ENCODE measurements at regions not wholly inside any gene's neighbourhood (a gene's known extent, or its start where the extent isn't known, plus 50 kb on each side); places are given as distances from the start of the nearest gene placed in this dataset.

- H4K5ac ChIP-seq (ENCODE audit: low read depth, low read length): no peak overlapping the region
- no peak for ATAC-seq (ENCODE audit: low read depth)
- no peak overlapping the region for H3K4me2 ChIP-seq (ENCODE audit: low read depth, low read length)
- H3K4me1 ChIP-seq (ENCODE audit: control insufficient read depth, insufficient read depth, low read length): no peaks in the 10 kb centered on the region
- no peak overlapping the region for H2AK9ac ChIP-seq (replicated peaks; ENCODE audit: low read depth, low read length, poor library complexity)
- H3K79me1 ChIP-seq (ENCODE audit: low read depth in 1 of 2, low read length in 2 of 2): no peaks in the 10 kb centered on the region
- H3K27me3 ChIP-seq (ENCODE audit: control insufficient read depth, insufficient read depth, low read length): no peaks in the 10 kb centered on the region
- ChIA-PET CTCF (no interaction called here), POLR2A (ENCODE audit: unreplicated experiment) (no interaction called here)
- intact Hi-C loops (cut with micrococcal nuclease) (no loop called here), dilution Hi-C loops (cut with HindIII; ENCODE audit: low sequenced_read_pairs, unreplicated experiment) (no loop called here), in situ Hi-C loops (cut with MboI; ENCODE audit: low sequenced_read_pairs) (no loop called here)
- H3K9me3 ChIP-seq (ENCODE audit: control insufficient read depth, insufficient read depth, low read length): peaks cover 6% of the 10 kb centered on the region; the same call in 1 of the 2 replicates
- no peak overlapping the region for H3K4me3 ChIP-seq (ENCODE audit: insufficient read depth, low read depth, low read length)
- no TSS peak for BruUV-seq (replicated peaks)
- no peak overlapping the region for H3K27ac ChIP-seq (ENCODE audit: insufficient read depth, low read length)
- no peak overlapping the region for H4K8ac ChIP-seq (ENCODE audit: low read depth in 2 of 2, low read length in 2 of 2)
- H3K18ac ChIP-seq (ENCODE audit: low read depth, low read length): no peak overlapping the region
- H4K91ac ChIP-seq (ENCODE audit: insufficient read depth, low read depth, low read length): no peak overlapping the region
- no peaks in the 10 kb centered on the region for H3K9me1 ChIP-seq (ENCODE audit: insufficient read depth, low read length)
- no peak for DNase-seq
- H3K56ac ChIP-seq (ENCODE audit: extremely low read depth, insufficient read depth, low read length): no peak overlapping the region
- no peak for TF ChIP-seq MXI1 (IDR thresholded peaks at IDR 0.05; ENCODE audit: borderline replicate concordance, low read depth, low read length)
- no peak for TF ChIP-seq POLR2A (IDR thresholded peaks at IDR 0.05; ENCODE audit: low read depth, low read length)
- no peak for TF ChIP-seq CTCF (conservative IDR thresholded peaks at IDR 0.05; ENCODE audit: low read depth, low read length)
- no peak for TF ChIP-seq RAD21 (IDR thresholded peaks at IDR 0.05; ENCODE audit: low read length)
- TF ChIP-seq RCOR1 (IDR thresholded peaks at IDR 0.05; ENCODE audit: insufficient replicate concordance, low read length): no peak
- no peak for TF ChIP-seq USF2 (IDR thresholded peaks at IDR 0.05; ENCODE audit: low read depth, low read length)
- no peak for TF ChIP-seq SMC3 (IDR thresholded peaks at IDR 0.05; ENCODE audit: low read depth, low read length)
- TF ChIP-seq MAFK (IDR thresholded peaks at IDR 0.05; ENCODE audit: low read depth, low read length): no peak
- no peak for TF ChIP-seq ELK1 (IDR thresholded peaks at IDR 0.05; ENCODE audit: borderline replicate concordance, low read depth, low read length)
- TF ChIP-seq MAZ (IDR thresholded peaks at IDR 0.05; ENCODE audit: borderline replicate concordance, low read depth, low read length): no peak
- no peak for TF ChIP-seq NFE2L2 (IDR thresholded peaks at IDR 0.05; ENCODE audit: low read depth, low read length)
- no peak for TF ChIP-seq FOS (IDR thresholded peaks at IDR 0.05; ENCODE audit: low read depth, low read length)
- TF ChIP-seq RFX5 (IDR thresholded peaks at IDR 0.05; ENCODE audit: low read depth, low read length): no peak
- H3K14ac ChIP-seq (replicated peaks; ENCODE audit: low read depth, low read length): no peak overlapping the region
- H2BK20ac ChIP-seq (ENCODE audit: low read depth, low read length): no peak overlapping the region
- no peak overlapping the region for H2AK5ac ChIP-seq (ENCODE audit: low read depth, low read length)
- no peak overlapping the region for H2BK120ac ChIP-seq (ENCODE audit: low read depth, low read length)
- no peak overlapping the region for H2BK15ac ChIP-seq (ENCODE audit: low read depth, low read length)
- no peak overlapping the region for H2AFZ ChIP-seq (replicated peaks; ENCODE audit: low read length, poor library complexity)
- no peak overlapping the region for H2BK5ac ChIP-seq (ENCODE audit: low read depth, low read length, poor library complexity, severe bottlenecking)
- no peaks in the 10 kb centered on the region for H3K36me3 ChIP-seq (ENCODE audit: control insufficient read depth, insufficient read depth, low read length)
- no peak overlapping the region for H3K9ac ChIP-seq (ENCODE audit: low read depth, low read length)
- no peak overlapping the region for H3K4ac ChIP-seq (ENCODE audit: low read depth, low read length)
- no peaks in the 10 kb centered on the region for H4K20me1 ChIP-seq (ENCODE audit: insufficient read depth, low read length)
- WGBS, 2 experiments (ENCODE audit: extremely low coverage in 2 of 2, insufficient read length in 1 of 2): no CpG with 5 or more reads among the region's 3 CpGs
- H3K23ac ChIP-seq (ENCODE audit: low read depth, low read length): no peak overlapping the region
These were observed 346.6 kb upstream of the GNPDA2 start for GRCh38 chr4:45072981-45073380.

Data from IMR-90 (cell line).